ENCODE measurements at regions not wholly inside any gene's neighbourhood (a gene's known extent, or its start where the extent isn't known, plus 50 kb on each side); places are given as distances from the start of the nearest gene placed in this dataset.
A peak's percentile ranks its signal among the peaks of the same experiment; 100 is the strongest.

GRCh38 chr12:124396544-124397398 lies 101.9 kb downstream of the RFLNA start:
- DNase-seq (ENCODE audit: low read depth), result no peak

- no peak for DNase-seq (ENCODE audit: low read depth)
Measured at GRCh38 chr12:124395986-124396385, 101.1 kb downstream of the RFLNA start.

- DNase-seq (ENCODE audit: low read depth), result no peak
Measured at GRCh38 chr12:124395284-124395752, 100.4 kb downstream of the RFLNA start.

- no peak for DNase-seq (ENCODE audit: low read depth)
Measured at GRCh38 chr12:124394462-124395128, 99.7 kb downstream of the RFLNA start.

GRCh38 chr12:124393831-124394230 lies 98.9 kb downstream of the RFLNA start:
- DNase-seq (ENCODE audit: low read depth), result no peak

DNA sequence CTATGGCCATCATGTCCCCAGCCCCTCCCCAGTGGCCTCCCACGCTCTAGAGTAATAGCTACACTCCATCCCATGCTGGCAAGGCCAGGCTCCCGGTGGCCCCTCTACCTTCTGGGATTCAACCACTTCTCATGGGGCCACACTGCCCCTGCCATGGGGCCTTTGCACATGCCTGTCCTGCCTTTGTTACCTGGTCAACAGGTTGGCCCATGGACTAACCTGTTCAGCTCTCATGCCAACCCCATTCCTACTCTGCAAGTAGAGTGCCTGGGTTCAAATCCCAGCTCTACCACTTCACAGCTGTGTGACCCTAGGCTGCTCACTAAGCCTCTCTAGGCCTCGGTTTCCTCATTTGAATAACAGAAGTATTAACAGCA lies 98.5 kb downstream of the RFLNA start:
- DNase-seq (ENCODE audit: low read depth), result no peak

DNA sequence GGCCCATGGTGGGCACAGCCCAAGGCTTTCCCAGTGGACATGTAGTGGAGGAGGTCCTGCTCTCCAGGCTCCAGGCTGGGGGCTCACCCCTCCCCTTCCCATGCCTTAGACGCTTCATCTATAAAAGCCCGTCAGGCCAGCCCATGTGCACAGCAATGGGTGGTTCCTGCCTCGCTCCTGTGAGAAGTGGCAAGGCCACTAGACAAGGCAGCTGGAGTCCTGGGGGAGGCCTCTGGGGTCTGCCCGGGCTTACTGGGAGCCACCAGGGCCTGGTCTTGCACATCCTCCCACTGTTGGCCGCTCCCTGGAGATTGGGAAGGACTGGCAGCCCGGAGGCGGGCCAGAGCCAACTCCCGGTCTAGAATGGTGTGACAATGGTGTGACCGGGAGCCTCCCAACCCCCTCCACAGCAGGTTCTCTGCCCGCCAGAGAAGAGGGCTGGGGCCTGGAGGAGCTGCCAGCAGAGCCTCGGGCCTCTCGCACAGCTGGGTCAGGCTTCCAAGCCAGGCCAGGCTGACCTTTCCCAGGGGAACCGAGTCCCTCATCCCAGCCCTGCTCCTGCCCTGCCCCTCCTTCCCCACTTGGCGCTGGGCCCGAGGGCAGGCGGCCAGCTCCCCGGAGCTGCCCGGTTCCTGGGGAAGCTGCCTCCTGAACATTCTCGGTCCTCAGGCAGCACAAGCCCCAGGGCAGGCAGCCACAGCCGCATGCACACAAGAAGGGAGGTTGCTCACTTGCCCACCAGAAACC lies 97.9 kb downstream of the RFLNA start:
- no peak for DNase-seq (ENCODE audit: low read depth)

- DNase-seq (ENCODE audit: low read depth), result no peak
Measured at GRCh38 chr12:124392271-124392666, 97.4 kb downstream of the RFLNA start.

GRCh38 chr12:124391340-124392261 lies 96.7 kb downstream of the RFLNA start:
- peak; percentile 33 for DNase-seq (ENCODE audit: low read depth)

- DNase-seq (ENCODE audit: low read depth), result no peak
Measured at GRCh38 chr12:124390442-124391097, 95.7 kb downstream of the RFLNA start.

GRCh38 chr12:124389725-124390441 lies 95.0 kb downstream of the RFLNA start:
- no peak for DNase-seq (ENCODE audit: low read depth)

- peak; percentile 60 for DNase-seq (ENCODE audit: low read depth)
Measured at GRCh38 chr12:124389138-124389724, 94.3 kb downstream of the RFLNA start.

DNA sequence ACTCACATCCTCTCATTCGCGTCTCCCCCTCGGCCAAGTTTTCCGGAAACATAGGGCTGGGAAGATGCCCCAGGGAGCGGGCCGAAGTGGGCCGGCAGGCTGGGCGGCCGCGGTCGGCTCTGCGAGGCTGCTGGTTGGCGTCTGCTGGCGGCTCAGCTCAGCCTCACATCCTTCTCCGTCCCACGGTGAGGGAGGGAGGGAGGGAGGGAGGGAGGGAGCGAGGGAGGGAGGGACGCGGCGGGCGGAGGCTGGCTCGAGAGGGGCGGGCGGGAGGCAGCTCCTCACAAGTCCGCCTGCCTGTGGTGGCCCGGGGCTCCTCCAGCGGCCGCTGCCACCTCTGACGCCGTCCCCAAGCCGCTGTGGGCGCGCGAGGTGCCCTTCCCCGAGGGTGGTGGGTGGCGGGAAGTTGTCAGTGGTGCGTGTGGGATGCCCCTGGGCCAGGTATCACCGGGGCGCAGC lies 93.8 kb downstream of the RFLNA start:
- DNase-seq (ENCODE audit: low read depth), result peak; percentile 48

DNA sequence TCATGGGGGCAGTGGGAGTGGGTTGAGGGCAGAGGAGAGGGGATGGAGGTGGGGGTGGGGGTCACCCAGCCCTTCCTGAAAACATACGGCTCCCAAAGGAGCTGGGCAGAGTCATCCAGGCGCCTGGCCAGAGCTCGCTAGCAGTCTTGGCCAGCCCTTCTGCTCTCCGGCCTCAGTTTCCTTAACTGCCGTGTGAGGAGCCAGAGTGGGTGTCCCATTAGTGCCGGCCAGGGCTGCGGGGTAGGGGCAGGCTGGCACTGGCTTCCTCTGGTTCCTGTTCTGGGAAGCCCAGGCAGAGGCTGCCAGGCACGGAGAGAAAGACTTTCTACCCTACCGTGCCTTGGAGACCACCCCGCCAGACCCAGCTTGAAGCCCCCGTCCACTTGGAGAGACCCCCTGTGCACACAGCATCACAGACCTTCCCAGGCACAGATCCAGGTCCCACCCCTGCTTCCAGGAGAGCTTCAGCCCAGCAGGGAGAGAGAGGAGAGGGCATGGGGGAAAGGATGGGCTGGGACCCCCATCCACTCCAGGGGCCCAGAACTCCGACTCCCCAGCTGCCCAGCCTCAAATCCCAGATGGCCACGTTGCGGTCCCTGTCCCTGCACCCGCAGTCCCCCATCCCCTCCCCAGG lies 93.3 kb downstream of the RFLNA start:
- DNase-seq (ENCODE audit: low read depth), result no peak

GRCh38 chr12:124387528-124387911 lies 92.6 kb downstream of the RFLNA start:
- no peak for DNase-seq (ENCODE audit: low read depth)

DNA sequence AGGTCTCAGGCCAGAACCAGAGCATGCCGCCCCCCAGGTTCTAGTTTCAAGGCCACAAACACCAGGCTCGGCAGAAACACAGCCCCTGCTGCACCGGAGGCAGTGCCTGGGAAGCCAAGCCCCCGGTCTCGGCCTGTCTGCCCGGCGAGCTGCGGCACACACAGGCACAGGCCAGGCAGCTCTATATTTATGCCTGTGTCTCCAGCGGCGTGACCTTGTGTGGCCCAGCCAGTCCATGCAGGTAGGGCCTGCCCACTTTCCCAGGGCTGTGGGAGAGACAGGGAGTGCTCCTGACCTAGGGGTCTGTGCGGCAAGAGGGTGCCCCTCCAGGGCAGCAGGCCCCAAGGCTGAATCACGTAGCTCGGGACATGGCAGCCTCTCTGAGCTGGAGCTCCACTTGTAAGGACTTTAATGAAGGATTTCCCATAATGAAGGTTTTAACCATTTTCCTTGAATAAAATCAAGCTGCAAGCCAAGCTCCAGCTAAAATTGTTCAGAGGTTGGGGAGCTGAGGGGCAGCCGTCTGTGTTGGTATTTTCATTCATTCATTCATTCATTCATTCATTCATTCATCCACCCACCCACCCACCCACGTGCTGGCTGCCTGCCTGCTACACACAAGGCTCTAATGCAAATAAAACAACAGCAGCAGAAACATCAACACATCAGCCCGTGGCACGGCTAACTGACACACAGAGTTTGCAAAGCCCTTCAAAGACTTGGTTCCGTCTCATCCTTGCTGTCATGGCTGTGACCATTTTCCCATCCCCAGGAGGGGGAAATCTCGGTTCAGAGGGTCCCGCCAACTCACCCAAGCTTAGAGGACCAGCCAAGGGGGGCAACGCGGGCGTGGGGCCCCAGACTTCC lies 92.0 kb downstream of the RFLNA start:
- DNase-seq (ENCODE audit: low read depth), result no peak

- DNase-seq (ENCODE audit: low read depth), result no peak
Measured at GRCh38 chr12:124386059-124386458, 91.2 kb downstream of the RFLNA start.

- no peak for DNase-seq (ENCODE audit: low read depth)
Measured at GRCh38 chr12:124385219-124385969, 90.5 kb downstream of the RFLNA start.

Measured in stimulated activated CD8-positive, alpha-beta memory T cell treated with anti-CD3 and anti-CD28 coated beads, Interleukin-12 subunit alpha, Interleukin-12 subunit beta, amount 100 ng/mL, for 4 hours (primary cell).